ENCODE measurements at regions not wholly inside any gene's neighbourhood (a gene's known extent, or its start where the extent isn't known, plus 50 kb on each side); places are given as distances from the start of the nearest gene placed in this dataset.

DNA sequence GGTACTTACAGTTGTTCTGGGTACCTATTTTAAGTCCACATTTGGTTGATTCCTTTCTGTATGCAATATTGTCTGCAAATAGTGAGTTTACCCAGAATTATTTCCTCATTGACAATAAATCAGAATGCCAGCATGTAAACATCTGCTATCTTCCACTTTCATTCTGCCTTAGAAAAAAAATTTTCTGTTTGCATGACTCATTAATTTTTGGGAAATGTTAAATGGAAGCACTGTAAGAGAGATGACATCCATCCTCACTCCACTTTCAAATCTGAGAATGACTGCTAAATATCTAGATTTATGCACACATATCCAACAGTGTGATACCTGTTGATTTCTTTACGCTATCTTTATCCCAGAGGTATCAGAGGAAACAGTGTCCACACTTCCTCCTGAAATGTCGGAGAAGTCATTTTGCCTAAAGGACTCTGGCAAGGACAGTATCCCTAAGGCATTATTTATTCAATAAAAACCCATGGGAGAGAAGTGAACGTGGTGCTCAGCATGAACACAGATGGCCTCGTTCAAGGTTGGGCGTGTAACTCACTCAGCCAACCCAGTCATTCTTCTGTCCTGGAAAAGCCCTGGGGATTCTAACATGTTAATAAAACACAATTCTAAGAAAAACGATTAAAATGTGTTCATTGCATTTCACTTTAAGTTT, 780.9 kb downstream of the QKI start:
- H3K4me1 ChIP-seq (ENCODE audit: control insufficient read depth in 1 of 2, extremely low read depth in 1 of 2, insufficient read depth in 2 of 2, low read length in 2 of 2) = no peaks in the 10 kb centered on the region
- Mint-ChIP-seq H3K4me3 (no peak overlapping the region), H3K4me1 (no peaks in the 10 kb centered on the region), H3K9me3 (peaks cover 0 to 4% (median 0%) of the 10 kb centered on the region in 3 donors), H3K36me3 (no peaks in the 10 kb centered on the region), H3K27ac (no peak overlapping the region), H3K27me3 (peaks cover 0 to 1% of the 10 kb centered on the region in 2 donors)
- H3K36me3 ChIP-seq (ENCODE audit: control insufficient read depth in 2 of 2, extremely low read depth in 1 of 2, insufficient read depth in 1 of 2, low read length in 1 of 2) = no peaks in the 10 kb centered on the region
- no peak for DNase-seq
- H3K4me3 ChIP-seq (ENCODE audit: control insufficient read depth in 1 of 2, extremely low read depth in 1 of 2, low read length in 1 of 2) = no peak overlapping the region
- no peaks in the 10 kb centered on the region for H3K9me3 ChIP-seq
- ATAC-seq (replicated peaks in 1 of 4) = no peak
- WGBS (ENCODE audit: insufficient coverage) = 79% methylated on average over 3 of the region's 6 CpGs
- CTCF ChIA-PET = no interaction called here
- H3K27ac ChIP-seq (ENCODE audit: low read length) = no peak overlapping the region
- POLR2A ChIA-PET = no interaction called here
- H3K27me3 ChIP-seq (replicated peaks in 1 of 2; ENCODE audit: control insufficient read depth in 2 of 2, extremely low read depth in 1 of 2, insufficient read depth in 2 of 2, low read length in 1 of 2) = no peaks in the 10 kb centered on the region

- POLR2A ChIA-PET = no interaction called here
- H3K36me3 ChIP-seq (ENCODE audit: control insufficient read depth in 2 of 2, extremely low read depth in 1 of 2, insufficient read depth in 1 of 2, low read length in 1 of 2) = no peaks in the 10 kb centered on the region
- no peak for DNase-seq
- H3K4me3 ChIP-seq (ENCODE audit: control insufficient read depth in 1 of 2, extremely low read depth in 1 of 2, low read length in 1 of 2) = no peak overlapping the region
- H3K4me1 ChIP-seq (ENCODE audit: control insufficient read depth in 1 of 2, extremely low read depth in 1 of 2, insufficient read depth in 2 of 2, low read length in 2 of 2) = no peaks in the 10 kb centered on the region
- H3K27ac ChIP-seq (ENCODE audit: low read length) = no peak overlapping the region
- Mint-ChIP-seq H3K9me3 (peaks cover 0 to 2% (median 0%) of the 10 kb centered on the region in 3 donors), H3K27ac (no peak overlapping the region), H3K4me1 (no peaks in the 10 kb centered on the region), H3K36me3 (no peaks in the 10 kb centered on the region), H3K4me3 (no peak overlapping the region), H3K27me3 (no peaks in the 10 kb centered on the region)
- H3K9me3 ChIP-seq = no peaks in the 10 kb centered on the region
- ATAC-seq (replicated peaks in 1 of 4) = no peak
- WGBS (ENCODE audit: insufficient coverage) = 90% methylated on average over 2 of the region's 4 CpGs
- no peaks in the 10 kb centered on the region for H3K27me3 ChIP-seq (replicated peaks in 1 of 2; ENCODE audit: control insufficient read depth in 2 of 2, extremely low read depth in 1 of 2, insufficient read depth in 2 of 2, low read length in 1 of 2)
- CTCF ChIA-PET = no interaction called here
These were observed 774.3 kb downstream of the QKI start for GRCh38 chr6:164188861-164189260.

GRCh38 chr6:164185471-164185871, 771.0 kb downstream of the QKI start:
- Histone ChIP-seq H3K36me3 (ENCODE audit: control insufficient read depth in 2 of 2, extremely low read depth in 1 of 2, insufficient read depth in 1 of 2, low read length in 1 of 2) (no peaks in the 10 kb centered on the region), H3K27ac (ENCODE audit: low read length) (no peak overlapping the region), H3K9me3 (no peaks in the 10 kb centered on the region), H3K4me3 (ENCODE audit: control insufficient read depth in 1 of 2, extremely low read depth in 1 of 2, low read length in 1 of 2) (no peak overlapping the region), H3K27me3 (replicated peaks in 1 of 2; ENCODE audit: control insufficient read depth in 2 of 2, extremely low read depth in 1 of 2, insufficient read depth in 2 of 2, low read length in 1 of 2) (no peaks in the 10 kb centered on the region), H3K4me1 (ENCODE audit: control insufficient read depth in 1 of 2, extremely low read depth in 1 of 2, insufficient read depth in 2 of 2, low read length in 2 of 2) (no peaks in the 10 kb centered on the region)
- ATAC-seq (replicated peaks in 1 of 4) (no peak), DNase-seq (no peak)
- ChIA-PET POLR2A (no interaction called here), CTCF (no interaction called here)
- Mint-ChIP-seq H3K9me3 (peaks cover 0 to 2% (median 0%) of the 10 kb centered on the region in 3 donors), H3K4me3 (no peak overlapping the region), H3K27me3 (no peaks in the 10 kb centered on the region), H3K27ac (no peak overlapping the region), H3K4me1 (no peaks in the 10 kb centered on the region), H3K36me3 (no peaks in the 10 kb centered on the region)
- WGBS (ENCODE audit: insufficient coverage) = 71% methylated on average over 5 of the region's 7 CpGs

DNA sequence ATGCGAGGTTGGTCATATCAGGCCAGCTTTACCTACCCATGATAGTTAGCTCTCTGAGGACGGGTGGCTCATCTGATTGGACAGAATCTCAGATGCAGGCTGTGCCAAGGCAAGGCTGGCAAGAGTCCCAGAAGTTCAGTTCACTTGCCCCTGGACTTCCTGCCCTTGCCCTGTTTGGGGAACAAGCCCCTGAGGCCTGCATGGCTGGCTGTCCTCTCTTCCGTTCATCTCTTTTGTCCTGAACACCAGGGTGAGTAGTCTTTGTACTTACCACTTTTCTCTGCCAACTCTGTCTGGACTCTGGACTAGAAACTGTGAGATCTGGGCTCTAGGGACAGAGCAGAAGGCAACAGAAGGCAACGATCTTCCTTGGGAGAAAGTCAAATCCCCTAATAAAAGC, 769.9 kb downstream of the QKI start:
- no peak overlapping the region for H3K27ac Mint-ChIP-seq
- H3K4me3 ChIP-seq (ENCODE audit: control insufficient read depth in 1 of 2, extremely low read depth in 1 of 2, low read length in 1 of 2) = no peak overlapping the region
- H3K4me1 ChIP-seq (ENCODE audit: control insufficient read depth in 1 of 2, extremely low read depth in 1 of 2, insufficient read depth in 2 of 2, low read length in 2 of 2) = no peaks in the 10 kb centered on the region
- H3K9me3 Mint-ChIP-seq = peaks cover 0 to 2% (median 0%) of the 10 kb centered on the region in 3 donors
- no peak overlapping the region for H3K27ac ChIP-seq (ENCODE audit: low read length)
- DNase-seq (no peak), ATAC-seq (replicated peaks in 1 of 4) (no peak)
- H3K36me3 ChIP-seq (ENCODE audit: control insufficient read depth in 2 of 2, extremely low read depth in 1 of 2, insufficient read depth in 1 of 2, low read length in 1 of 2) = no peaks in the 10 kb centered on the region
- WGBS (ENCODE audit: insufficient coverage) = 81% methylated on average over 2 of the region's 4 CpGs
- no peaks in the 10 kb centered on the region for H3K4me1 Mint-ChIP-seq
- ChIA-PET POLR2A (no interaction called here), CTCF (no interaction called here)
- no peaks in the 10 kb centered on the region for H3K27me3 Mint-ChIP-seq
- H3K4me3 Mint-ChIP-seq = no peak overlapping the region
- H3K36me3 Mint-ChIP-seq = no peaks in the 10 kb centered on the region
- no peaks in the 10 kb centered on the region for H3K9me3 ChIP-seq
- no peaks in the 10 kb centered on the region for H3K27me3 ChIP-seq (replicated peaks in 1 of 2; ENCODE audit: control insufficient read depth in 2 of 2, extremely low read depth in 1 of 2, insufficient read depth in 2 of 2, low read length in 1 of 2)

DNA sequence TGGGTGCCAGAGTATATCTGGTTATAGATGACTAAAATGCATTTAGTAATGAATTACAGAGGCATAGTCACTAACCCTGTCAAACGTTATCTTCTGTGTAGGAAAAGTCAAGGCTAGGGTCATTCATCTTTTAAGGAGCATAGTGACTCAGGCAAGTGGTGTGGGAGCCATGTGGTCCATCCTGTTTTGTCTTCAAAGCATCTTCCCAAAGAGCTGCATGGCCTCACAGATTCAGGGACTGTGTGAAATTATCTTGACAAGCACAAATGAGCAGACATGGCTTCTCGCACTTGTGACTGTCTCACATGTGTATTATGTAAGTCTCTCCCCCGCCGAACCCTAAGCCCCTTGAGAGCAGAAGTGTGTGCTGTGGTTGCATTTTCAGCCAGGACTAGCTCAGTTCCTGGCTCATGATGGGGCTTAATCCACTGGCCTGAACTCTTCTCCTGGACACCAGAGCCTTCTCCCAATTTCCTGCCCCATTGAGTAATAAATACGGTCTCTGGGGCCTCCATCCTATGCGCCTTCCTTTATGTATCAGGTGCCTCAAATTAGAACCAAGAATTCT, 769.1 kb downstream of the QKI start:
- Mint-ChIP-seq H3K9me3 (peaks cover 0 to 2% (median 0%) of the 10 kb centered on the region in 3 donors), H3K27me3 (no peaks in the 10 kb centered on the region), H3K4me3 (no peak overlapping the region), H3K4me1 (no peaks in the 10 kb centered on the region), H3K27ac (no peak overlapping the region), H3K36me3 (no peaks in the 10 kb centered on the region)
- ChIA-PET POLR2A (no interaction called here), CTCF (no interaction called here)
- no peaks in the 10 kb centered on the region for H3K27me3 ChIP-seq (replicated peaks in 1 of 2; ENCODE audit: control insufficient read depth in 2 of 2, extremely low read depth in 1 of 2, insufficient read depth in 2 of 2, low read length in 1 of 2)
- ATAC-seq (replicated peaks in 1 of 4) (no peak), DNase-seq (no peak)
- H3K36me3 ChIP-seq (ENCODE audit: control insufficient read depth in 2 of 2, extremely low read depth in 1 of 2, insufficient read depth in 1 of 2, low read length in 1 of 2) = no peaks in the 10 kb centered on the region
- 94% methylated on average over 3 of the region's 6 CpGs for WGBS (ENCODE audit: insufficient coverage)
- H3K9me3 ChIP-seq = no peaks in the 10 kb centered on the region
- no peaks in the 10 kb centered on the region for H3K4me1 ChIP-seq (ENCODE audit: control insufficient read depth in 1 of 2, extremely low read depth in 1 of 2, insufficient read depth in 2 of 2, low read length in 2 of 2)
- no peak overlapping the region for H3K4me3 ChIP-seq (ENCODE audit: control insufficient read depth in 1 of 2, extremely low read depth in 1 of 2, low read length in 1 of 2)
- no peak overlapping the region for H3K27ac ChIP-seq (ENCODE audit: low read length)

DNA sequence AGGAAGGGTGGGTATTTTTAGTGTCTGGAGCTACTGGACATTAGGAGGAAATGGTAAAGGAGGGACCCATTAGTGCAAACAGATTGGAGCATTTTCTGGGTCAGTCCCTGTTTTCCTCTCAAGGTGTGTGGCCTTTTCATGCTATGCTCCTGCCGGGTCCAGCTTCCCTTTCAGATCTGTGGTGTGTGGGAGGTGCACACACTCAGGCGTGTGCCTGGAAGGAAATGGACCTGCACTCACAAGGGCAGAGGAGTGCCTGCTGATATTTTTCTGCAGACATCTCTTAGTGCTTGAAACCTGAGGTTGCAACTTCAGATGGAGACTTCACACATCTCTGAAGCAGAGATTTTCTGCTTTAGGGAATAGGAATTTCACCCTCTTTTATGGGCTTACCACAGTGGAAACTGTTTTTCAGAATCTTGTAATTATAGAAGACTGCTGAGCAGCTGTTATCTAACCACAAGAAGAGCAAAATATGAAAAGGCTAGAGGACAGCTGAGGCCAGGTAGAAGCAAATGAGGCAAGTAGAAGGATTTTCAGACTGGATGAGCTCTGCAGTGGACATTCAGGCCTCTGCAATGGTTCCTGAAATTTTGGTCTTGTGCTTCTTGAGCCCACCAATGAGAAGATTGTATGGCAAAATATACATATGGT, 764.3 kb downstream of the QKI start:
- Mint-ChIP-seq H3K9me3 (peaks cover 0 to 3% (median 0%) of the 10 kb centered on the region in 3 donors), H3K4me3 (no peak overlapping the region), H3K4me1 (no peaks in the 10 kb centered on the region), H3K36me3 (no peaks in the 10 kb centered on the region), H3K27me3 (no peaks in the 10 kb centered on the region), H3K27ac (no peak overlapping the region)
- Histone ChIP-seq H3K9me3 (no peaks in the 10 kb centered on the region), H3K4me1 (ENCODE audit: control insufficient read depth in 1 of 2, extremely low read depth in 1 of 2, insufficient read depth in 2 of 2, low read length in 2 of 2) (no peaks in the 10 kb centered on the region), H3K27me3 (replicated peaks in 1 of 2; ENCODE audit: control insufficient read depth in 2 of 2, extremely low read depth in 1 of 2, insufficient read depth in 2 of 2, low read length in 1 of 2) (no peaks in the 10 kb centered on the region), H3K36me3 (ENCODE audit: control insufficient read depth in 2 of 2, extremely low read depth in 1 of 2, insufficient read depth in 1 of 2, low read length in 1 of 2) (no peaks in the 10 kb centered on the region), H3K4me3 (ENCODE audit: control insufficient read depth in 1 of 2, extremely low read depth in 1 of 2, low read length in 1 of 2) (no peak overlapping the region), H3K27ac (ENCODE audit: low read length) (no peak overlapping the region)
- DNase-seq (no peak), ATAC-seq (replicated peaks in 1 of 4) (no peak)
- ChIA-PET CTCF (no interaction called here), POLR2A (no interaction called here)
- WGBS (ENCODE audit: insufficient coverage) = 20% methylated on average over 2 of the region's 2 CpGs

Data from T-cell (primary cell).